Ishikawa (cell line): ENCODE measurements at regions not wholly inside any gene's neighbourhood (a gene's known extent, or its start where the extent isn't known, plus 50 kb on each side); places are given as distances from the start of the nearest gene placed in this dataset.

Experiments
- CEBPB ChIP-seq: IDR thresholded peaks from 2 replicates; pipeline ENCODE4 v1.6.1; 2012
- CREB1 ChIP-seq: IDR thresholded peaks from 2 replicates; pipeline ENCODE4 v1.6.1; 2012; ENCODE audit warnings: low read depth
- EGR1 ChIP-seq: IDR thresholded peaks from 2 replicates; pipeline ENCODE4 v1.6.1; 2012
- EP300 ChIP-seq: IDR thresholded peaks from 2 replicates; pipeline ENCODE4 v1.6.1; 2012; ENCODE audit warnings: borderline replicate concordance
- FOXM1 ChIP-seq: IDR thresholded peaks from 2 replicates; pipeline ENCODE4 v1.6.1; 2012; ENCODE audit warnings: low read depth, borderline replicate concordance
- MAX ChIP-seq: IDR thresholded peaks from 2 replicates; pipeline ENCODE4 v1.6.1; 2012
- NFIC ChIP-seq: IDR thresholded peaks from 2 replicates; pipeline ENCODE4 v1.6.1; 2012
- RAD21 ChIP-seq: IDR thresholded peaks from 2 replicates; pipeline ENCODE4 v1.6.1; 2012; ENCODE audit warnings: low read depth
- REST ChIP-seq: IDR thresholded peaks from 2 replicates; pipeline ENCODE4 v1.6.1; 2012; ENCODE audit warnings: low read depth, mild to moderate bottlenecking
- TAF1 ChIP-seq: IDR thresholded peaks from 2 replicates; pipeline ENCODE4 v1.6.1; 2012; ENCODE audit warnings: low read depth, mild to moderate bottlenecking
- TCF12 ChIP-seq: IDR thresholded peaks from 2 replicates; pipeline ENCODE4 v1.6.1; 2012; ENCODE audit warnings: low read depth
- TEAD4 ChIP-seq: IDR thresholded peaks from 2 replicates; pipeline ENCODE4 v1.6.1; 2012
- USF1 ChIP-seq: IDR thresholded peaks from 2 replicates; pipeline ENCODE4 v1.6.1; 2012
- YY1 ChIP-seq: IDR thresholded peaks from 2 replicates; pipeline ENCODE4 v1.6.1; 2012; ENCODE audit warnings: low read depth
- ZBTB7A ChIP-seq: IDR thresholded peaks from 2 replicates; pipeline ENCODE4 v1.6.1; 2012; ENCODE audit warnings: low read depth

GRCh38 chr14:96690713-96691383, 106.3 kb upstream of the VRK1 start:
- TF ChIP-seq RAD21 (no peak), TEAD4 (no peak), YY1 (no peak), ZBTB7A (no peak), REST (no peak), EP300 (no peak), FOXM1 (no peak), CEBPB (no peak)

GRCh38 chr14:96693252-96693820, 103.8 kb upstream of the VRK1 start:
- no peak for TF ChIP-seq TAF1
- TF ChIP-seq CEBPB = no peak
- TF ChIP-seq FOXM1 = no peak
- no peak for TF ChIP-seq REST
- no peak for TF ChIP-seq YY1
- no peak for TF ChIP-seq NFIC
- TF ChIP-seq TEAD4 = no peak
- TF ChIP-seq CREB1 = no peak
- TF ChIP-seq MAX = no peak
- no peak for TF ChIP-seq EGR1
- no peak for TF ChIP-seq USF1
- TF ChIP-seq RAD21 = no peak
- TF ChIP-seq TCF12 = no peak
- no peak for TF ChIP-seq EP300

- TF ChIP-seq ZBTB7A = no peak
- no peak for TF ChIP-seq EP300
- TF ChIP-seq MAX = no peak
- TF ChIP-seq USF1 = no peak
- TF ChIP-seq CEBPB = no peak
- no peak for TF ChIP-seq FOXM1
- no peak for TF ChIP-seq CREB1
Observed at GRCh38 chr14:96693987-96694386, 103.2 kb upstream of the VRK1 start.

GRCh38 chr14:96698960-96699539, 98.1 kb upstream of the VRK1 start:
- TF ChIP-seq RAD21 (no peak), CEBPB (no peak), TEAD4 (no peak), YY1 (no peak), USF1 (no peak), EGR1 (no peak), FOXM1 (no peak), CREB1 (no peak), ZBTB7A (no peak), TCF12 (no peak), TAF1 (no peak), MAX (no peak), NFIC (no peak), REST (no peak), EP300 (no peak)
